IMR-90 (cell line): ENCODE measurements at regions not wholly inside any gene's neighbourhood (a gene's known extent, or its start where the extent isn't known, plus 50 kb on each side); places are given as distances from the start of the nearest gene placed in this dataset.

Experiments used
- ATAC-seq: fragments of 200-7000 bp; cut with Tn5 transposase; 2 replicates; pipeline ENCODE4 v1.9.1; 2020; ENCODE audit warnings: low read depth, mild to moderate bottlenecking, moderate library complexity
- BruUV-seq: library from RNA; stranded (reverse); fragments of 400-500 nt; replicated peaks from 2 replicates; lab custom pipeline; 2021; lab: Mats Ljungman, UMichigan
- CTCF ChIA-PET: fragments of 300-600 bp; formaldehyde crosslinking; extraction: SDS; loops from one replicate; lab custom pipeline; 2021; ENCODE audit warnings: antibody characterized with exemption; lab: Yijun Ruan, JAX
- POLR2A ChIA-PET: fragments of 300-600 bp; sonication (Branson Sonifier 250); formaldehyde crosslinking; loops from one replicate; lab custom pipeline; 2022; ENCODE audit warnings: antibody characterized with exemption; ENCODE audit not compliant: unreplicated experiment; lab: Charles Lee
- DNase-seq: peaks from one replicate; pipeline ENCODE4 v3.0.0; 2013
- H2AFZ ChIP-seq: replicated peaks from 2 replicates; pipeline ENCODE3; 2013; ENCODE audit warnings: low read length, mild to moderate bottlenecking; ENCODE audit not compliant: poor library complexity
- H2AK5ac ChIP-seq: 2 replicates; pipeline ENCODE4 v1.6.1; 2013; ENCODE audit warnings: low read depth, low read length, inconsistent platforms
- H2AK9ac ChIP-seq: replicated peaks from 2 replicates; pipeline ENCODE3; 2013; ENCODE audit warnings: mild to moderate bottlenecking, low read depth, low read length, moderate library complexity; ENCODE audit not compliant: poor library complexity
- H2BK120ac ChIP-seq: 2 replicates; pipeline ENCODE4 v1.6.1; 2013; ENCODE audit warnings: low read depth, low read length, inconsistent platforms
- H2BK15ac ChIP-seq: 3 replicates; pipeline ENCODE4 v1.6.1; 2013; ENCODE audit warnings: low read depth, low read length, inconsistent platforms
- H2BK20ac ChIP-seq: 2 replicates; pipeline ENCODE4 v1.6.1; 2013; ENCODE audit warnings: low read depth, mild to moderate bottlenecking, inconsistent platforms, low read length, moderate library complexity
- H2BK5ac ChIP-seq: 2 replicates; pipeline ENCODE4 v1.6.1; 2013; ENCODE audit warnings: mild to moderate bottlenecking, low read depth, low read length, inconsistent platforms; ENCODE audit not compliant: poor library complexity, severe bottlenecking
- H3K14ac ChIP-seq: replicated peaks from 2 replicates; pipeline ENCODE4 v1.6.1; 2013; ENCODE audit warnings: low read depth, low read length, inconsistent platforms
- H3K18ac ChIP-seq: 2 replicates; pipeline ENCODE4 v1.6.1; 2013; ENCODE audit warnings: low read depth, low read length, control low read depth
- H3K23ac ChIP-seq: 2 replicates; pipeline ENCODE4 v1.6.1; 2013; ENCODE audit warnings: low read depth, low read length, inconsistent platforms
- H3K27ac ChIP-seq: 2 replicates; pipeline ENCODE4 v1.5.1; 2013; ENCODE audit warnings: mild to moderate bottlenecking, control low read depth, low read length; ENCODE audit not compliant: insufficient read depth
- H3K27me3 ChIP-seq: 2 replicates; pipeline ENCODE4 v1.6.1; 2013; ENCODE audit warnings: low read length; ENCODE audit not compliant: control insufficient read depth, insufficient read depth
- H3K36me3 ChIP-seq: 2 replicates; pipeline ENCODE4 v1.6.1; 2013; ENCODE audit warnings: low read length, mixed read lengths; ENCODE audit not compliant: control insufficient read depth, insufficient read depth
- H3K4ac ChIP-seq: 2 replicates; pipeline ENCODE4 v1.6.1; 2013; ENCODE audit warnings: low read depth, low read length, inconsistent platforms
- H3K4me1 ChIP-seq: 2 replicates; pipeline ENCODE4 v1.6.1; 2013; ENCODE audit warnings: low read length, mixed read lengths; ENCODE audit not compliant: control insufficient read depth, insufficient read depth
- H3K4me2 ChIP-seq: 2 replicates; pipeline ENCODE4 v1.6.1; 2013; ENCODE audit warnings: low read depth, mild to moderate bottlenecking, control low read depth, low read length, moderate library complexity
- H3K4me3 ChIP-seq: 2 replicates; pipeline ENCODE4 v1.5.1; 2013; ENCODE audit warnings: low read depth, mild to moderate bottlenecking, control low read depth, low read length, moderate library complexity; ENCODE audit not compliant: insufficient read depth
- H3K56ac ChIP-seq: 2 replicates; pipeline ENCODE4 v1.6.1; 2013; ENCODE audit warnings: low read length, inconsistent platforms; ENCODE audit not compliant: insufficient read depth; ENCODE audit errors: extremely low read depth
- H3K79me1 ChIP-seq, 2 experiments: 2 replicates each; pipeline ENCODE4 v1.6.1; 2013; ENCODE audit warnings: low read length in 2 of 2, inconsistent platforms in 1 of 2, low read depth in 1 of 2
- H3K9ac ChIP-seq: 2 replicates; pipeline ENCODE4 v1.6.1; 2013; ENCODE audit warnings: low read depth, low read length, control low read depth
- H3K9me1 ChIP-seq: 2 replicates; pipeline ENCODE4 v1.6.1; 2013; ENCODE audit warnings: low read length, inconsistent platforms; ENCODE audit not compliant: insufficient read depth
- H3K9me3 ChIP-seq: 2 replicates; pipeline ENCODE4 v1.6.1; 2013; ENCODE audit warnings: low read length; ENCODE audit not compliant: control insufficient read depth, insufficient read depth
- H4K20me1 ChIP-seq: 2 replicates; pipeline ENCODE4 v1.6.1; 2013; ENCODE audit warnings: low read length, inconsistent platforms; ENCODE audit not compliant: insufficient read depth
- H4K5ac ChIP-seq: 2 replicates; pipeline ENCODE4 v1.6.1; 2013; ENCODE audit warnings: mild to moderate bottlenecking, low read depth, low read length, control low read depth
- H4K8ac ChIP-seq, 2 experiments: 2 replicates each; pipeline ENCODE4 v1.6.1; 2013; ENCODE audit warnings: low read depth in 2 of 2, low read length in 2 of 2, control low read depth in 1 of 2, inconsistent platforms in 1 of 2
- H4K91ac ChIP-seq: 2 replicates; pipeline ENCODE4 v1.6.1; 2013; ENCODE audit warnings: low read depth, low read length, inconsistent platforms; ENCODE audit not compliant: insufficient read depth
- BHLHE40 ChIP-seq: fragments of 150-350 bp; IDR thresholded peaks from 2 replicates; pipeline ENCODE4 v1.6.1; 2016; ENCODE audit warnings: mild to moderate bottlenecking, low read depth, low read length
- MAZ ChIP-seq: IDR thresholded peaks from 2 replicates; pipeline ENCODE4 v1.6.1; 2012; ENCODE audit warnings: low read depth, mild to moderate bottlenecking, low read length, improper control_type of control experiment, moderate library complexity, borderline replicate concordance
- NFE2L2 ChIP-seq: fragments of 150-350 bp; IDR thresholded peaks from 2 replicates; pipeline ENCODE4 v1.6.1; 2016; ENCODE audit warnings: low read depth, mild to moderate bottlenecking, low read length
- POLR2A ChIP-seq: IDR thresholded peaks from 2 replicates; pipeline ENCODE4 v1.6.1; 2012; ENCODE audit warnings: mild to moderate bottlenecking, low read depth, low read length
- RAD21 ChIP-seq: IDR thresholded peaks from 2 replicates; pipeline ENCODE4 v1.6.1; 2012; ENCODE audit warnings: low read length, improper control_type of control experiment
- WGBS, 2 experiments: methylation state at CpG; one replicate each; pipeline versions ENCODE4 v1.1.5 to v1.1.7; 2013; ENCODE audit warnings: missing lambda C conversion rate in 2 of 2; ENCODE audit not compliant: insufficient read length in 1 of 2; ENCODE audit errors: extremely low coverage in 2 of 2; 5-methylcytosine and 5-hydroxymethylcytosine counted together
- dilution Hi-C: fragments of 300-500 bp; cut with HindIII; formaldehyde crosslinking; loops from one replicate; pipeline ENCODE4 v1.14.3; 2018; ENCODE audit warnings: low sequenced_read_pairs; ENCODE audit not compliant: unreplicated experiment
- in situ Hi-C: fragments of 300-500 bp; cut with MboI; formaldehyde crosslinking; loops from 3 replicates; pipeline ENCODE4 v1.14.3; 2019; ENCODE audit warnings: low sequenced_read_pairs, inconsistent platforms, mixed read lengths
- intact Hi-C: fragments of 100-400 bp; cut with micrococcal nuclease; formaldehyde crosslinking; loops from 2 replicates; pipeline ENCODE4 v1.10.0; 2022
- TF ChIP-seq, protein P1 (sequence below): fragments of 150-350 bp; IDR thresholded peaks from 2 replicates; pipeline ENCODE4 v1.6.1; 2017; ENCODE audit warnings: mild to moderate bottlenecking, antibody characterized with exemption, low read length, low read depth

DNA sequence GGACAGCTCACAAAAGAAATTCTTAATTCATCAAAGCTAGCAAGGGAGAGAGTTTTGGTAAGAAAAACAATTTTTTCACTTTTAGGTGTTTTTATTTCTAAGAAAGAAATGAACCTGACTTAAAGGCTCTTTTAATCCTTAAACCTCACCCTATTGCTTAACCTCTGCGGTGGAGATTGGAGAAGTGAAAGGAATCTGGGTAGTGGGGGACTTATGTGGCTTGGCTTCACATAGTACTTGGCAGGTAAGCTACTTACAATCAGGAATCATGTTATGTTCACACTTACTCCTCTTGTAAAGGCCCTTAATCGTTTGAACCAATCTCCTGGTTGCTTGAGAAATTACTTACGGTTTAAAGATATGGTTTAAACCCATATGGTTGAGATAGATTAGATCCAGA is 104.8 kb downstream of the ISOC1 start:
- TF ChIP-seq POLR2A = no peak
- TF ChIP-seq RAD21 = no peak
- no peak for TF ChIP-seq NFE2L2
- TF ChIP-seq, protein P1, sequence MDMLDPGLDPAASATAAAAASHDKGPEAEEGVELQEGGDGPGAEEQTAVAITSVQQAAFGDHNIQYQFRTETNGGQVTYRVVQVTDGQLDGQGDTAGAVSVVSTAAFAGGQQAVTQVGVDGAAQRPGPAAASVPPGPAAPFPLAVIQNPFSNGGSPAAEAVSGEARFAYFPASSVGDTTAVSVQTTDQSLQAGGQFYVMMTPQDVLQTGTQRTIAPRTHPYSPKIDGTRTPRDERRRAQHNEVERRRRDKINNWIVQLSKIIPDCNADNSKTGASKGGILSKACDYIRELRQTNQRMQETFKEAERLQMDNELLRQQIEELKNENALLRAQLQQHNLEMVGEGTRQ = no peak
- TF ChIP-seq MAZ = no peak
- TF ChIP-seq BHLHE40 = no peak
- Histone ChIP-seq H3K27me3 (no peaks in the 10 kb centered on the region), H3K9ac (no peak overlapping the region), H4K5ac (no peak overlapping the region), H3K4me3 (no peak overlapping the region), H3K4ac (no peak overlapping the region), H4K20me1 (no peaks in the 10 kb centered on the region), H4K91ac (no peak overlapping the region), H3K79me1 (no peaks in the 10 kb centered on the region), H2AK5ac (no peak overlapping the region), H3K23ac (no peak overlapping the region), H3K4me2 (no peak overlapping the region), H3K56ac (no peak overlapping the region), H2BK15ac (no peak overlapping the region), H2BK20ac (no peak overlapping the region), H2AFZ (no peak overlapping the region), H2BK5ac (no peak overlapping the region), H2AK9ac (no peak overlapping the region), H3K4me1 (no peaks in the 10 kb centered on the region), H3K18ac (no peak overlapping the region), H3K9me1 (no peaks in the 10 kb centered on the region), H3K27ac (no peak overlapping the region), H4K8ac (no peak overlapping the region), H2BK120ac (no peak overlapping the region), H3K14ac (no peak overlapping the region), H3K9me3 (no peaks in the 10 kb centered on the region), H3K36me3 (no peaks in the 10 kb centered on the region)
- intact Hi-C loops = no loop called here
- BruUV-seq = no TSS peak
- in situ Hi-C loops = no loop called here
- ChIA-PET CTCF (no interaction called here), POLR2A (no interaction called here)
- no peak for DNase-seq
- dilution Hi-C loops = no loop called here
- ATAC-seq = no peak
- no CpG with 5 or more reads among the region's 3 CpGs for WGBS, 2 experiments
